ENCODE measurements at regions not wholly inside any gene's neighbourhood (a gene's known extent, or its start where the extent isn't known, plus 50 kb on each side); places are given as distances from the start of the nearest gene placed in this dataset.
"Not testable (repeated sequence)": the region's sequence is repeated elsewhere in the genome, so short reads cannot be mapped to it uniquely, and the experiment has no call there.

GRCh38 chr14:38004610-38004879, 203.2 kb upstream of the SSTR1 start:
- Histone ChIP-seq H3K4me3 (ENCODE audit: low read length) (no peak overlapping the region), H4K20me1 (ENCODE audit: insufficient read depth) (no peaks in the 10 kb centered on the region), H3K4me2 (ENCODE audit: low read length) (no peak overlapping the region), H3K36me3 (ENCODE audit: insufficient read depth, low read length) (no peaks in the 10 kb centered on the region), H3K79me2 (replicated peaks; ENCODE audit: insufficient read depth, low read length) (no peaks in the 10 kb centered on the region), H3K27ac (ENCODE audit: low read length) (no peak overlapping the region), H3F3A (ENCODE audit: insufficient read depth, low read length, poor library complexity, severe bottlenecking) (no peaks in the 10 kb centered on the region), H3K27me3 (ENCODE audit: insufficient read depth, low read depth, low read length) (no peaks in the 10 kb centered on the region), H3K9me3 (ENCODE audit: low read length) (no peaks in the 10 kb centered on the region), H3K9ac (ENCODE audit: low read length) (no peak overlapping the region), H2AFZ (ENCODE audit: low read depth, low read length) (no peak overlapping the region), H3K9me2 (ENCODE audit: insufficient read depth, low read length) (no peaks in the 10 kb centered on the region)
- TF ChIP-seq TAF1 (IDR thresholded peaks at IDR 0.05; ENCODE audit: low read depth) (no peak), RAD21 (conservative IDR thresholded peaks at IDR 0.05) (no peak), SMC3 (conservative IDR thresholded peaks at IDR 0.05; ENCODE audit: poor library complexity) (no peak), CTCF (IDR thresholded peaks at IDR 0.05; ENCODE audit: poor library complexity, severe bottlenecking) (no peak), EZH2 (IDR thresholded peaks at IDR 0.05; ENCODE audit: borderline replicate concordance, insufficient read depth, low read length, poor library complexity, severe bottlenecking) (no peak), REST (IDR thresholded peaks at IDR 0.05; ENCODE audit: borderline replicate concordance) (no peak), MXI1 (conservative IDR thresholded peaks at IDR 0.05; ENCODE audit: poor library complexity, severe bottlenecking) (no peak), EP300 (conservative IDR thresholded peaks at IDR 0.05; ENCODE audit: poor library complexity, severe bottlenecking) (no peak), POLR2AphosphoS5 (IDR thresholded peaks at IDR 0.05) (no peak)

DNA sequence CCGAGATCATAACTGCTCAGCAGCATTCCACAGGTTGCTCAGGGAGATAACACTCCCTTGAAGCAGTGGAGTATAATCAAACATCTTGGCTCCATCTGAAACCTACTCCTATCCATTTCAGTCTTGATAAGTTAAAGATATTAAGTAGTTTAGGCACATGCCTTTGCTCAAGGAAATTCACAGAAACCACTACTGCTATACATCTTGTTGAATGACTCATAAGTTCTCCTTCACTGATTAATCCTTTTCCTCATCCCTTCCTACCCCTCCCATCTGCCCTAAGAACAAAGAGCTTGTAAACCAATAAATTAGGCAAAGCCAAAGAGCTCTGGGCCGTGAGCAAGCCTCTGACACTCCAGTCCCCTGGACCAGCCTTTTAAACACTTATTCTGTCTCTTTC, 196.5 kb upstream of the SSTR1 start:
- not testable (repeated sequence) for H3K79me2 ChIP-seq (replicated peaks; ENCODE audit: insufficient read depth, low read length); H3F3A ChIP-seq (ENCODE audit: insufficient read depth, low read length, poor library complexity, severe bottlenecking); H3K4me2 ChIP-seq (ENCODE audit: low read length); H3K9me2 ChIP-seq (ENCODE audit: insufficient read depth, low read length); H3K4me3 ChIP-seq (ENCODE audit: low read length); H3K9me3 ChIP-seq (ENCODE audit: low read length); H3K36me3 ChIP-seq (ENCODE audit: insufficient read depth, low read length); H4K20me1 ChIP-seq (ENCODE audit: insufficient read depth); H3K27ac ChIP-seq (ENCODE audit: low read length); H3K9ac ChIP-seq (ENCODE audit: low read length); H3K27me3 ChIP-seq (ENCODE audit: insufficient read depth, low read depth, low read length); H2AFZ ChIP-seq (ENCODE audit: low read depth, low read length)

DNA sequence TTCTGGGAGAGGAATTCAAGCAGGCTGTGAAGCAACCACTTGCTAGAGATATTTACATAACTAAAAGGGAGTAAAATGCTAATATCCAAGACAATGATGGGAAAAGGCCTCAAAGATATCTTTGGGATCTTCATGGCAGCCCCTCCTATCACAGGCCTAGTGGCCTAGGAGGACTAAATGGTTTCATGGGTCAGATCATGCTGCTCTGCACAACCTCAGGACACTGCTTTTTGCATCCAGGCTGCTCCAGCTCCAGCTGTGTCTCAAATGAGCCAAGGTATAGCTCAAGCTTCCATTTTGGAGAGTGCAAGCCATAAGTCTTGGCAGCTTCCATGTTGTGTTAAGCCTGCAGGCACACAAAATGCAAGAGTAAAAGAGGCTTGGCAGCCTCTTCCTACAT, 195.6 kb upstream of the SSTR1 start:
- Histone ChIP-seq H3K9me2 (ENCODE audit: insufficient read depth, low read length) (no peaks in the 10 kb centered on the region), H3K79me2 (replicated peaks; ENCODE audit: insufficient read depth, low read length) (no peaks in the 10 kb centered on the region), H3K36me3 (ENCODE audit: insufficient read depth, low read length) (no peaks in the 10 kb centered on the region), H4K20me1 (ENCODE audit: insufficient read depth) (no peaks in the 10 kb centered on the region), H2AFZ (ENCODE audit: low read depth, low read length) (no peak overlapping the region), H3K27ac (ENCODE audit: low read length) (no peak overlapping the region), H3K4me3 (ENCODE audit: low read length) (no peak overlapping the region), H3K9ac (ENCODE audit: low read length) (no peak overlapping the region), H3K27me3 (ENCODE audit: insufficient read depth, low read depth, low read length) (no peaks in the 10 kb centered on the region), H3F3A (ENCODE audit: insufficient read depth, low read length, poor library complexity, severe bottlenecking) (no peaks in the 10 kb centered on the region), H3K9me3 (ENCODE audit: low read length) (peaks cover 5% of the 10 kb centered on the region), H3K4me2 (ENCODE audit: low read length) (no peak overlapping the region)
- TF ChIP-seq REST (IDR thresholded peaks at IDR 0.05; ENCODE audit: borderline replicate concordance) (no peak), EZH2 (IDR thresholded peaks at IDR 0.05; ENCODE audit: borderline replicate concordance, insufficient read depth, low read length, poor library complexity, severe bottlenecking) (no peak), EP300 (conservative IDR thresholded peaks at IDR 0.05; ENCODE audit: poor library complexity, severe bottlenecking) (no peak), SMC3 (conservative IDR thresholded peaks at IDR 0.05; ENCODE audit: poor library complexity) (no peak), RAD21 (conservative IDR thresholded peaks at IDR 0.05) (no peak), MXI1 (conservative IDR thresholded peaks at IDR 0.05; ENCODE audit: poor library complexity, severe bottlenecking) (no peak)

Measured in neural cell (in vitro differentiated cells).